Neural progenitor cell (in vitro differentiated cells): ENCODE measurements at regions not wholly inside any gene's neighbourhood (a gene's known extent, or its start where the extent isn't known, plus 50 kb on each side); places are given as distances from the start of the nearest gene placed in this dataset.
A peak's percentile ranks its signal among the peaks of the same experiment; 100 is the strongest.

Source experiments
- DNase-seq: peaks from one replicate; pipeline ENCODE4 v3.0.0-alpha.2; 2016; ENCODE audit warnings: low spot score
- H2AFZ ChIP-seq: fragments of 200-600 bp; sonication (generic); replicated peaks from 2 replicates; pipeline ENCODE4 v1.6.1; 2016; ENCODE audit warnings: antibody characterized with exemption
- H3F3A ChIP-seq: fragments of 200-600 bp; sonication (generic); 2 replicates; pipeline ENCODE4 v1.6.1; 2016; ENCODE audit warnings: antibody characterized with exemption, low read depth
- H3K27ac ChIP-seq: fragments of 200-600 bp; sonication (generic); 2 replicates; pipeline ENCODE4 v1.5.1; 2016; ENCODE audit warnings: mild to moderate bottlenecking
- H3K27me3 ChIP-seq: fragments of 200-600 bp; sonication (generic); 2 replicates; pipeline ENCODE4 v1.6.1; 2016; ENCODE audit warnings: mild to moderate bottlenecking, moderate library complexity
- H3K36me3 ChIP-seq: fragments of 200-600 bp; sonication (generic); 2 replicates; pipeline ENCODE4 v1.5.1; 2016
- H3K4me1 ChIP-seq: fragments of 200-600 bp; sonication (generic); 2 replicates; pipeline ENCODE4 v1.6.1; 2016; ENCODE audit warnings: mixed run types
- H3K4me2 ChIP-seq: fragments of 200-600 bp; sonication (generic); 2 replicates; pipeline ENCODE4 v1.6.1; 2016
- H3K4me3 ChIP-seq: fragments of 200-600 bp; sonication (generic); 2 replicates; pipeline ENCODE4 v1.5.1; 2016
- H3K79me2 ChIP-seq: fragments of 200-600 bp; sonication (generic); 2 replicates; pipeline ENCODE4 v1.6.1; 2016; ENCODE audit warnings: low read depth
- H3K9ac ChIP-seq: fragments of 200-600 bp; sonication (generic); 2 replicates; pipeline ENCODE4 v1.6.1; 2016
- H3K9me3 ChIP-seq: fragments of 200-600 bp; sonication (generic); 2 replicates; pipeline ENCODE4 v1.5.1; 2016; ENCODE audit warnings: low read depth
- H4K20me1 ChIP-seq: fragments of 200-600 bp; sonication (generic); 2 replicates; pipeline ENCODE4 v1.6.1; 2016; ENCODE audit warnings: low read depth
- H3K27ac Mint-ChIP-seq: 3 replicates; pipeline ENCODE4 v1.8.0; 2021; ENCODE audit warnings: mixed read lengths
- H3K27me3 Mint-ChIP-seq: 2 replicates; pipeline ENCODE4 v1.8.0; 2022; ENCODE audit warnings: low read depth, mild to moderate bottlenecking, inconsistent platforms, moderate library complexity, mixed read lengths; ENCODE audit not compliant: insufficient read depth
- H3K36me3 Mint-ChIP-seq: 3 replicates; pipeline ENCODE4 v1.8.0; 2021; ENCODE audit warnings: mixed read lengths
- H3K4me1 Mint-ChIP-seq: 3 replicates; pipeline ENCODE4 v1.8.0; 2021; ENCODE audit warnings: mixed read lengths
- H3K4me3 Mint-ChIP-seq: 3 replicates; pipeline ENCODE4 v1.8.0; 2021; ENCODE audit warnings: mild to moderate bottlenecking, moderate library complexity, mixed read lengths
- H3K9me3 Mint-ChIP-seq: 3 replicates; pipeline ENCODE4 v1.8.0; 2020; ENCODE audit warnings: mixed read lengths
- EZH2 ChIP-seq: fragments of 200-600 bp; sonication (generic); IDR thresholded peaks from 2 replicates; pipeline ENCODE4 v1.6.1; 2017; ENCODE audit warnings: antibody characterized with exemption, mild to moderate bottlenecking, moderate library complexity
- EZH2phosphoT487 ChIP-seq: fragments of 200-600 bp; sonication (generic); IDR thresholded peaks from 2 replicates; pipeline ENCODE4 v1.6.1; 2017; ENCODE audit warnings: antibody characterized with exemption
- TF ChIP-seq, protein P1 (sequence below): fragments of 200-600 bp; sonication (generic); IDR thresholded peaks from 2 replicates; pipeline ENCODE4 v1.5.1; 2017; ENCODE audit warnings: antibody characterized with exemption, mild to moderate bottlenecking

DNA sequence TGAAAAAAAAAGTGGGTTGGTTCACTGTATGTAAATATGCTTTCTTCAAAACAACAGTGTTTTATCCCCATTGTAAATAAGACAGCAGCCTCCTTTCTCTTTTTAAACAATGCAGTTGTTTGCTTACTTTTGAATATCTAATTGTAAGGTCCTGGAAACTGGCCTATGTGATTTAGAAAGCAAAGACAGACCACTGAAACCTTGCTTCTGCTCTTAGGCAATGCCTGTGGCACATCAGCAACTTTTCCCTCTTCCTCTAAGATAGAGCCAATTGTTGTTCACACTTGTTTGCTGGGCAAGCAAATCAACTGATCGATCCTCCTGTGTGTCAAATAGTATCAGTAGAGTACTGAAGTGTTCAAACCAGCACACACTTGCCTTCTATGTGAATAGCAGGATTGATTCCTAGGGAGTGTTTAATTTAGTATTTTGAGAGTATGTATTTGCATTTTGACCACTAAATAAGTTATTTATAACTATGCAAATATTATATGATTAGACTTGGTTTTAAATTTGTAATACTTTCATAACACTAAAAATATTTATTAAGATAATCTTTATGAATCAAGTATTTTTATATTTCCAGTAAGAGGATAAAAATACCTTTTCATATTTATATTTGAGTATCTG lies 55.4 kb upstream of the GRPR start:
- Histone ChIP-seq H3K4me3 (no peak overlapping the region), H3K27ac (no peak overlapping the region), H3K79me2 (no peaks in the 10 kb centered on the region), H3K4me2 (no peak overlapping the region), H3K4me1 (peaks cover 5% of the 10 kb centered on the region), H3K9me3 (no peaks in the 10 kb centered on the region), H2AFZ (peak overlapping the region; percentile 74), H3F3A (no peaks in the 10 kb centered on the region), H3K27me3 (no peaks in the 10 kb centered on the region), H3K36me3 (no peaks in the 10 kb centered on the region), H4K20me1 (no peaks in the 10 kb centered on the region), H3K9ac (no peak overlapping the region)
- H3K27ac Mint-ChIP-seq: no peak overlapping the region
- DNase-seq: no peak
- H3K9me3 Mint-ChIP-seq: peaks cover 12% of the 10 kb centered on the region
- H3K4me3 Mint-ChIP-seq: no peak overlapping the region
- no peaks in the 10 kb centered on the region for H3K36me3 Mint-ChIP-seq
- TF ChIP-seq, protein P1, sequence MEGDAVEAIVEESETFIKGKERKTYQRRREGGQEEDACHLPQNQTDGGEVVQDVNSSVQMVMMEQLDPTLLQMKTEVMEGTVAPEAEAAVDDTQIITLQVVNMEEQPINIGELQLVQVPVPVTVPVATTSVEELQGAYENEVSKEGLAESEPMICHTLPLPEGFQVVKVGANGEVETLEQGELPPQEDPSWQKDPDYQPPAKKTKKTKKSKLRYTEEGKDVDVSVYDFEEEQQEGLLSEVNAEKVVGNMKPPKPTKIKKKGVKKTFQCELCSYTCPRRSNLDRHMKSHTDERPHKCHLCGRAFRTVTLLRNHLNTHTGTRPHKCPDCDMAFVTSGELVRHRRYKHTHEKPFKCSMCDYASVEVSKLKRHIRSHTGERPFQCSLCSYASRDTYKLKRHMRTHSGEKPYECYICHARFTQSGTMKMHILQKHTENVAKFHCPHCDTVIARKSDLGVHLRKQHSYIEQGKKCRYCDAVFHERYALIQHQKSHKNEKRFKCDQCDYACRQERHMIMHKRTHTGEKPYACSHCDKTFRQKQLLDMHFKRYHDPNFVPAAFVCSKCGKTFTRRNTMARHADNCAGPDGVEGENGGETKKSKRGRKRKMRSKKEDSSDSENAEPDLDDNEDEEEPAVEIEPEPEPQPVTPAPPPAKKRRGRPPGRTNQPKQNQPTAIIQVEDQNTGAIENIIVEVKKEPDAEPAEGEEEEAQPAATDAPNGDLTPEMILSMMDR: no peak
- TF ChIP-seq EZH2phosphoT487 (no peak), EZH2 (no peak)
- H3K4me1 Mint-ChIP-seq: no peaks in the 10 kb centered on the region
- no peaks in the 10 kb centered on the region for H3K27me3 Mint-ChIP-seq

DNA sequence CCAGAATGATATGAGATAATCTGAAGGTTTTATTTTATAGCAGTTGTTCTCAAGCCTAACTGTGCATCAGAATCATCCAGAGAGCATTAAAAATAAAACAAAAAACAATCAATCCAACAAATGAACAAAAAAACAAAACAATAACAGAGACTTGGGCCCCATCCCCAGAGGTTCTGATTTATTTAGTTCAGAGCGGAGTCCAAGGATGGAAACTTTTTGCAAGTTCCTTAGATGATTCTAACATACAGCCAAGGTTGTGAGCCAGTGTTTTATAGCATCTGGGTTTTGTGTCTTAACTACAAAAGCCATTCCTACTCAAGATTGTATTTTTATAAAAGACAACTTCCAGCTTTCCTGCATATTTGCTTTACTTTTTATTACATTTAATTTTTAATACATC lies 59.4 kb upstream of the GRPR start:
- Mint-ChIP-seq H3K27me3 (no peaks in the 10 kb centered on the region), H3K9me3 (no peaks in the 10 kb centered on the region), H3K36me3 (no peaks in the 10 kb centered on the region), H3K27ac (no peak overlapping the region), H3K4me1 (no peaks in the 10 kb centered on the region), H3K4me3 (no peak overlapping the region)
- H3K27ac ChIP-seq: no peak overlapping the region
- H2AFZ ChIP-seq: no peak overlapping the region
- no peaks in the 10 kb centered on the region for H3F3A ChIP-seq
- no peaks in the 10 kb centered on the region for H3K27me3 ChIP-seq
- H3K4me3 ChIP-seq: no peak overlapping the region
- no peak overlapping the region for H3K9ac ChIP-seq
- H3K36me3 ChIP-seq: no peaks in the 10 kb centered on the region
- no peak for TF ChIP-seq EZH2phosphoT487
- no peak for TF ChIP-seq EZH2
- TF ChIP-seq, protein P1: no peak
- H3K4me2 ChIP-seq: no peak overlapping the region
- no peaks in the 10 kb centered on the region for H3K79me2 ChIP-seq
- no peak for DNase-seq
- no peaks in the 10 kb centered on the region for H3K9me3 ChIP-seq
- H4K20me1 ChIP-seq: no peaks in the 10 kb centered on the region
- H3K4me1 ChIP-seq: peaks cover 5% of the 10 kb centered on the region

DNA sequence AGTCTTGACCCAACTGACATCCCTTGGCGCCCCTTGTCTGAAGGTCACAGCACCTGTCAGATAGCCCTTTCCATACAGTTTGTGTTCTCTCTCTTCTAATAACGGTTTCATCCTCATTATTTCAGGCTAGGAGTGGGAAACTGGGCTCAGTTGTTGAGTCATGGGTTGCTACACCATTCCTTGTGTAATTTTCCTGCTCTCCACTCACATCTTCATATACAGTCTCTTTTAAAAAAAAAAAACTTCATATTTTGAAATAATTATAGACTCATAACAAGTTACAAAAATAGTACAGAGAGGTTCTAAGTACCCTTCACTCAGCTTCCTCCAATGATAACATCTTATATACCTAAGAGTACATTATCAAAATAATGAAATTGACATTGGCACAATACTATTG lies 60.2 kb upstream of the GRPR start:
- H3K4me2 ChIP-seq: no peak overlapping the region
- no peak overlapping the region for H3K4me3 Mint-ChIP-seq
- no peak overlapping the region for H3K9ac ChIP-seq
- H3K36me3 Mint-ChIP-seq: no peaks in the 10 kb centered on the region
- H3K4me1 Mint-ChIP-seq: no peaks in the 10 kb centered on the region
- H4K20me1 ChIP-seq: no peaks in the 10 kb centered on the region
- DNase-seq: no peak
- no peaks in the 10 kb centered on the region for H3K36me3 ChIP-seq
- no peaks in the 10 kb centered on the region for H3K9me3 ChIP-seq
- TF ChIP-seq EZH2phosphoT487: no peak
- TF ChIP-seq EZH2: no peak
- TF ChIP-seq, protein P1: no peak
- no peaks in the 10 kb centered on the region for H3K9me3 Mint-ChIP-seq
- H3K27ac Mint-ChIP-seq: no peak overlapping the region
- no peaks in the 10 kb centered on the region for H3K79me2 ChIP-seq
- H3K27ac ChIP-seq: no peak overlapping the region
- no peaks in the 10 kb centered on the region for H3K27me3 ChIP-seq
- no peak overlapping the region for H2AFZ ChIP-seq
- no peaks in the 10 kb centered on the region for H3K27me3 Mint-ChIP-seq
- no peak overlapping the region for H3K4me3 ChIP-seq
- no peaks in the 10 kb centered on the region for H3F3A ChIP-seq
- peaks cover 4% of the 10 kb centered on the region for H3K4me1 ChIP-seq
